ENCODE measurements at regions not wholly inside any gene's neighbourhood (a gene's known extent, or its start where the extent isn't known, plus 50 kb on each side); places are given as distances from the start of the nearest gene placed in this dataset.

- H2AFZ ChIP-seq (ENCODE audit: low read depth, low read length, poor library complexity, severe bottlenecking): no peak overlapping the region
- no peak overlapping the region for H3K4me2 ChIP-seq (ENCODE audit: low read length)
- H3K79me2 ChIP-seq (ENCODE audit: insufficient read depth, low read length): no peaks in the 10 kb centered on the region
- no peak overlapping the region for H3K9ac ChIP-seq (ENCODE audit: low read length)
- H3K27me3 ChIP-seq (ENCODE audit: insufficient read depth, low read length): no peaks in the 10 kb centered on the region
- no peaks in the 10 kb centered on the region for H3K4me1 ChIP-seq (ENCODE audit: control insufficient read depth in 1 of 2, insufficient read depth in 2 of 2, low read length in 2 of 2)
- no TSS peak for BruUV-seq (replicated peaks)
- H3K27ac ChIP-seq (ENCODE audit: low read depth, low read length): no peak overlapping the region
- H3K36me3 ChIP-seq (ENCODE audit: control insufficient read depth in 1 of 2, insufficient read depth in 2 of 2, low read length in 2 of 2): no peaks in the 10 kb centered on the region
- H3K9me2 ChIP-seq (ENCODE audit: insufficient read depth): no peaks in the 10 kb centered on the region
- ATAC-seq (no peak), DNase-seq (ENCODE audit: low read depth, low spot score) (no peak)
- H3K4me3 ChIP-seq (replicated peaks in 1 of 2; ENCODE audit: low read depth in 1 of 2, low read length in 2 of 2): no peak overlapping the region
- RAD21 ChIA-PET (ENCODE audit: low non-redundant PET in 1 of 2, low total read pairs in 2 of 2, uncharacterized antibody in 2 of 2, unreplicated experiment in 2 of 2): no interaction called here
- H3K9me3 ChIP-seq (ENCODE audit: control insufficient read depth in 1 of 2, insufficient read depth in 1 of 2, low read depth in 1 of 2, low read length in 2 of 2): peaks cover 5 to 45% of the 10 kb centered on the region in 2 experiments; a peak in 2 of 4 replicates
- H4K20me1 ChIP-seq (ENCODE audit: insufficient read depth): no peaks in the 10 kb centered on the region
- CTCF ChIA-PET: no interaction called here
- TF ChIP-seq, protein P1, sequence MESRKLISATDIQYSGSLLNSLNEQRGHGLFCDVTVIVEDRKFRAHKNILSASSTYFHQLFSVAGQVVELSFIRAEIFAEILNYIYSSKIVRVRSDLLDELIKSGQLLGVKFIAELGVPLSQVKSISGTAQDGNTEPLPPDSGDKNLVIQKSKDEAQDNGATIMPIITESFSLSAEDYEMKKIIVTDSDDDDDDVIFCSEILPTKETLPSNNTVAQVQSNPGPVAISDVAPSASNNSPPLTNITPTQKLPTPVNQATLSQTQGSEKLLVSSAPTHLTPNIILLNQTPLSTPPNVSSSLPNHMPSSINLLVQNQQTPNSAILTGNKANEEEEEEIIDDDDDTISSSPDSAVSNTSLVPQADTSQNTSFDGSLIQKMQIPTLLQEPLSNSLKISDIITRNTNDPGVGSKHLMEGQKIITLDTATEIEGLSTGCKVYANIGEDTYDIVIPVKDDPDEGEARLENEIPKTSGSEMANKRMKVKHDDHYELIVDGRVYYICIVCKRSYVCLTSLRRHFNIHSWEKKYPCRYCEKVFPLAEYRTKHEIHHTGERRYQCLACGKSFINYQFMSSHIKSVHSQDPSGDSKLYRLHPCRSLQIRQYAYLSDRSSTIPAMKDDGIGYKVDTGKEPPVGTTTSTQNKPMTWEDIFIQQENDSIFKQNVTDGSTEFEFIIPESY (IDR thresholded peaks at IDR 0.05; ENCODE audit: extremely low read depth, insufficient replicate concordance, low read length): no peak
- no peak for TF ChIP-seq EGR1 (IDR thresholded peaks at IDR 0.05; ENCODE audit: low read depth)
- no peak for TF ChIP-seq YY1 (IDR thresholded peaks at IDR 0.05; ENCODE audit: extremely low read depth, insufficient replicate concordance, low read depth, low read length)
- no peak for TF ChIP-seq EZH2 (IDR thresholded peaks at IDR 0.05)
- no peak for TF ChIP-seq REST (IDR thresholded peaks at IDR 0.05; ENCODE audit: low read depth)
- no peak for TF ChIP-seq SP1 (IDR thresholded peaks at IDR 0.05; ENCODE audit: low read depth)
- no peak for TF ChIP-seq SIN3A (IDR thresholded peaks at IDR 0.05; ENCODE audit: low read depth)
- no peak for TF ChIP-seq EZH2phosphoT487 (IDR thresholded peaks at IDR 0.05; ENCODE audit: borderline replicate concordance)
- TF ChIP-seq SRF (IDR thresholded peaks at IDR 0.05; ENCODE audit: low read depth): no peak
- no peak for TF ChIP-seq JUND (IDR thresholded peaks at IDR 0.05)
- no peak for TF ChIP-seq FOSL1 (IDR thresholded peaks at IDR 0.05; ENCODE audit: low read depth)
- no peak for TF ChIP-seq POLR2A (IDR thresholded peaks at IDR 0.05; ENCODE audit: borderline replicate concordance, extremely low read depth, insufficient read depth, insufficient read length)
- no peak for TF ChIP-seq RAD21 (IDR thresholded peaks at IDR 0.05; ENCODE audit: low read depth)
- TF ChIP-seq CBX3 (IDR thresholded peaks at IDR 0.05; ENCODE audit: low read depth): no peak
- TF ChIP-seq, protein P2, sequence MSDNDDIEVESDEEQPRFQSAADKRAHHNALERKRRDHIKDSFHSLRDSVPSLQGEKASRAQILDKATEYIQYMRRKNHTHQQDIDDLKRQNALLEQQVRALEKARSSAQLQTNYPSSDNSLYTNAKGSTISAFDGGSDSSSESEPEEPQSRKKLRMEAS (IDR thresholded peaks at IDR 0.05): no peak
- intact Hi-C loops (cut with micrococcal nuclease): no loop called here
- POLR2A ChIA-PET: no interaction called here
These were observed 742.2 kb upstream of the TMPRSS15 start for GRCh38 chr21:19145682-19146293.

Data from HCT116 (cell line).